Middle frontal gyrus (tissue), 1 donor: ENCODE measurements at regions not wholly inside any gene's neighbourhood (a gene's known extent, or its start where the extent isn't known, plus 50 kb on each side); places are given as distances from the start of the nearest gene placed in this dataset.
"Not testable (repeated sequence)": the region's sequence is repeated elsewhere in the genome, so short reads cannot be mapped to it uniquely, and the experiment has no call there.

Experiments
- DNase-seq: peaks from one replicate; pipeline ENCODE4 v3.0.0-alpha.2; 2015; ENCODE audit warnings: low spot score; ENCODE audit errors: extremely low spot score

GRCh38 chr1:208344202-208344857 is 100.1 kb upstream of the PLXNA2 start:
- DNase-seq = no peak

- no peak for DNase-seq
Observed at GRCh38 chr1:208347191-208347590, 103.0 kb upstream of the PLXNA2 start.

GRCh38 chr1:208349694-208350330 is 105.6 kb upstream of the PLXNA2 start:
- no peak for DNase-seq

DNA sequence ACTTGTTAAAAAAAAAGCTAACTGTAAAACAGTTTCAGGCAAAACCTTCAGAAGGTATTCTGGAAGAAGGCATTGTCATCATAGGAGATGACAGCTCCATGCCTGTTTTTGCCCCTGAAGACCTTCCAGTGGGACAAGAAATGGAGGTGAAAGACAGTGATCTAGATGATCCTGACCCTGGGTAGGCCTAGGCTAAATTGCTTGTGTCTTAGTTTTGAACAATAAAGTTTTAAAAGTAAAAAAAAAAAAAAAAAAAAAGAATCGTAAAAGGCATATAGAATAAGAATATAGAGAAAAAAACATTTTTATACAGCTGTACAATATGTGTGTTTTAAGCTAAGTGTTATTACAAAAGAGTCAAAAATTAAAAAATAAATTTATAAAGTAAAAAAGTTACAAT is 106.6 kb upstream of the PLXNA2 start:
- no peak for DNase-seq

- DNase-seq = no peak
Observed at GRCh38 chr1:208351838-208352237, 107.7 kb upstream of the PLXNA2 start.

DNA sequence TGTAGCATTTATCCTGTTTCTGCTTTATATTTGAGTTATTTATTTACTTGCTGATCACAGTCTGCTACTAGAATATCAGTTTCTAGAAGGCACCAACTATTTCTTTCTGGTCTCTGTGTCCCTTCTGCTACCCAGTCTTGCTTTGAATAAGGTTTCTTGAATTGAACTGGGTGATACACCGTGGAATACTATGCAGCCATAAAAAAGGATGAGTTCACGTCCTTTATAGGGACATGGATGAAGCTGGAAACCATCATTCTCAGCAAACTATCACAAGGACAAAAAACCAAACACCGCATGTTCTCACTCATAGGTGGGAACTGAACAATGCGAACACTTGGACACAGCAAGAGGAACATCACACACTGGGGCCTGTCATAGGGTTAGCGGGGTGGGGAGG is 109.6 kb upstream of the PLXNA2 start:
- DNase-seq = not testable (repeated sequence)

DNA sequence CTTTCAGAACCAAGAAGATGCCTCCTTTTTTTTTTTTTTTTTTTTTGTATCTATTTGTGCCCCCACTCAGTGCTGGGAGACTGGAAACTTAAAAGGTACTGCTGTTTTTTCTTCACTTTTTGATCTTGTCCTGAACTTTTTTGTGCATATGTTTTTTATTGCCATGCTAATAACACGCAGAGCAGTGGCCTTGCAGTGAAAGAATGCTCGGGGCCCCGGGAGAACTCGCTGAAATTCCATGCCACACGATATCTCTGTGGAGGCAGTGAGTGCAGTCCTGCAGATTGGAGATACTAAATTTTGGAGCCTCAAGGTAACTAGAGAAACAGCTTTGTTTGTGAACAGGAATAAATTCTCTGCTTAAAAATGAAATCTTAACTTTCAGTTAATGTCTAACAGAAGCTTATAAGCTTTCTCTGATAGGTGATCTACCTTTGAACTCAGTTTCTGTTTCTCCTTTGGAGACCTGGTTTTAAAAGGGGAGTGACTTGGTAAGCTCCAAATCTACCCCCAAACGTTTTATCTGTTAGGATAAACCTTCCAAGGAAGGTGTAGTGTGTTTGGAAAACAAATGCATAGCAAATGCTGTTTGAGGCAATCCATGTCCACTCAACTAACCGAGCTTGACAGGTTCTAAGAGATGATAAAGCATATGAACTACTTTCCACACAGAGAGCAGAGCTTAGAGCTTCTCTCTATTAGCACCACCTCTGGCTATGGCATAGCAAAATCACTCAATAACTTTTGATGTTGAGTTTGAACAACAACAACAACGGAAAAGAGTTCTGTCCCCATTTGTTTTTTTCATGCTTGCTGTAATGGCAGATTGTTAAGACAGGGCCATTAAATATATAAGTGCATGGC is 113.7 kb upstream of the PLXNA2 start:
- no peak for DNase-seq

- no peak for DNase-seq
Observed at GRCh38 chr1:208358651-208359050, 114.5 kb upstream of the PLXNA2 start.

- no peak for DNase-seq
Observed at GRCh38 chr1:208362011-208362410, 117.8 kb upstream of the PLXNA2 start.

- no peak for DNase-seq
Observed at GRCh38 chr1:208366559-208366958, 122.4 kb upstream of the PLXNA2 start.

GRCh38 chr1:208369045-208369444 is 124.9 kb upstream of the PLXNA2 start:
- no peak for DNase-seq

GRCh38 chr1:208369658-208370057 is 125.5 kb upstream of the PLXNA2 start:
- no peak for DNase-seq

DNA sequence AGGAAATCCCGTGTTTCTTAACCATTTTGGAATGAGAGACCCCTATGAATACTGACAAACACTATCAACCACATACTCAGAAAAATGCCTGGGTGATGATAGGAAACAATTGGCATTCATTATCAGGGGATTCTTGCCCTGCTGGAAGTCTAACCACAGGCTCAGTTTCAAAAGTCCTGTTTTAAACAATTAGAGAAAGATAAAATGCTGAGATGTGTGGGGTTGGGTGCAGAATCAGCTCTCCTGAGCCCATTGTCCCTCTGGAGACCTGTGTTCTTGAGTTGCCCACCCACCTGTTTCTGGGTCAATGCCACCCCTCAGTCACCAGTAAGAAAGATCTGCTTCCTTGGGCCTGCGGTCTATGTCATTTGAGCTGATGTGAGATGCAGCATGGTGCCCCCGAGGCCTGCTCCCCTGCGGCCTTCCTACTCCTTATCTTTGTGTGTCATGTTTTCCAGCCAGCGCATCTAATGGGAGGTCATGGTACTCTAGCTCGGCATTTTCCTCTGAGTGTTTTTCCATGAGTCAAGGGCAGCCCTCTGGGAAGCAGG is 130.3 kb upstream of the PLXNA2 start:
- DNase-seq = no peak

GRCh38 chr1:208381481-208381880 is 137.3 kb upstream of the PLXNA2 start:
- DNase-seq = no peak

DNA sequence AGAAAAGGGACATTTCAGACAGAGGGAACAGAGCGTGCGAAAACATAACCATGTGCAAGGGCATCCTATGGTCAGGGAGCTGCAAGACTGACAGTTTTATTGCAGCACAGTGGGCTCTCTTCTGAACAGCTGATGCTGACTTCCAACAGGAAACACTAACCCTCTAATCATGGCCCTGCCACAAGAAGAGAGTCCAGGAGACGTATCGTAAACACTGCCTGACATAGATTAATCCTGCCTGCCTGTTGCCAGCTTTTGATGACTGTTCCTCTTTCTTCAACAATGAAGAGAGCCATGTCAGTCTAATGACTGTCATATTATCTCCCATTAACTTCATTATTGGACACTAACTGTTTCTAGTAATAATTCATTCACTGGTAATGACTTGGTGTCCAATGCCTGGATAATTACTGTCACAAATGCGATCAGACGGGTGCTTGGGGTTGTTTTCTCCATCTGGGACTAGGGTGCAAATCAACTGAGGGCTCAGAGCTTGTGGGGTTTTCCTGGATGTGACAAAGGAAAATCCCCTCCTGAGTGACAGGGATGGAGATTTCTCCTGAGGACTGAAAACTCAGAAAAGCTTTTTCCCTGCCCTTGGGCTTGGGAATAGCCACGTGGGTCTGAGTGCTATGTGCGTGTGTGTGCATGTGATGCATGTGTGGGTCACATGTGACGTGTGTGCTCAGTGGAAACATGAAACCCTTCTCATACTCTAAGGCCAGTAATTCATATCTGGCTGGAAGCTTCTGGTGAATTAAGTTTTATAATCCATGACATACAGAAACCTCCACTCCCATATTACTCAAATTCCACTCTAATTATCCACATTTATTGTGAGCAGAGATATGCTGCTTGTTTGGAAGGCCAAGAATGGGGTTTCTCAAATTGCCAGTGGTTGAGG is 144.0 kb upstream of the PLXNA2 start:
- no peak for DNase-seq

- DNase-seq = no peak
Observed at GRCh38 chr1:208393416-208393815, 149.2 kb upstream of the PLXNA2 start.

- no peak for DNase-seq
Observed at GRCh38 chr1:208393826-208394225, 149.6 kb upstream of the PLXNA2 start.

GRCh38 chr1:208397286-208397685 is 153.1 kb upstream of the PLXNA2 start:
- no peak for DNase-seq

GRCh38 chr1:208405014-208405413 is 160.8 kb upstream of the PLXNA2 start:
- no peak for DNase-seq

DNA sequence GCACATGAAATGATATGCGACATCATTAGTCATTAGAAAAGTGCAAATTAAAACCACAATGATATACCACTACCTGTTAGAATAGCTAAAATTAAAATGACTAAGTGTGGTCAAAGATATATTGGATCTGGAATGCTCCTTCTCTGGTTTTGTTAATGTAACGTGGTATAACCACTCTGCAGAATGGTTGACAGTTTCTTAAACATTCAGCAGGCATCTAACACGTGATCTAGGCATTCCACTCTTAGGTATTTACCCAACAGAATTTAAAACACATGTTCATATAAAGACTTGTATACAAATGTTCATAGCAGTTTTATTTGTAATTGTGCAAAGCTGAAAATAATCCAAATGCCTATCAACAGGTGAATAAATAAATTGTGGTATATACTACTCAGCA is 165.0 kb upstream of the PLXNA2 start:
- no peak for DNase-seq

DNA sequence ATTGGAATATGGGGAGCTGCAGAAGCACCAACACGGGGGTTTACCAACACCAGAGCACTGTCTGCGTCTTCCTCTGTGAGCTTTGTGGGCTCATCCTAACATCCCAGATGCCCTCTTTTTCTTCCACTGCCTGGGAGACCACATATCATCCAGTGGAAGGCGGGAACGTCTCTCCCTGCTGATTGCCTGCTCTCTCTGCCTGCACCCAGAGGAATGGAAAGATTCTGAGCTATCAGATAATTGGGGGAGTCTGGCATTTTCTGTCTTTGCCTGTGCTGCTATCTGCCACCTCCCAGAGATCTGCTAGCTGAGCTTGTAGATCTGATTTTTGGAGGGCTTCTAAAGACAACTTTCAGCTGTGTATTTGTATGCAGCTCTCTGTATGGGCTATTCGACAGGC is 166.2 kb upstream of the PLXNA2 start:
- DNase-seq = no peak
